HEK293 (cell line): ENCODE measurements at regions not wholly inside any gene's neighbourhood (a gene's known extent, or its start where the extent isn't known, plus 50 kb on each side); places are given as distances from the start of the nearest gene placed in this dataset.

Experiments
- MZF1 ChIP-seq: fragments of 450-650 bp; formaldehyde crosslinking; IDR thresholded peaks from 2 replicates; pipeline ENCODE4 v1.5.1; 2017; ENCODE audit warnings: missing biosample characterization, missing genetic modification characterization, borderline replicate concordance
- YY1 ChIP-seq: fragments of 450-650 bp; formaldehyde crosslinking; IDR thresholded peaks from 2 replicates; pipeline ENCODE4 v1.5.1; 2018; ENCODE audit warnings: missing biosample characterization, missing genetic modification characterization
- ZFP41 ChIP-seq: fragments of 450-650 bp; formaldehyde crosslinking; IDR thresholded peaks from 2 replicates; pipeline ENCODE4 v1.5.1; 2016; ENCODE audit warnings: missing biosample characterization, missing genetic modification characterization, borderline replicate concordance
- ZNF184 ChIP-seq: fragments of 450-650 bp; IDR thresholded peaks from 2 replicates; pipeline ENCODE4 v1.5.1; 2018; ENCODE audit warnings: missing biosample characterization, mild to moderate bottlenecking, missing genetic modification characterization
- ZNF274 ChIP-seq, 2 experiments: fragments of 200-500 bp in 1 of 2; fragments of 450-650 bp in 1 of 2; sonication (Bioruptor generic) in 1 of 2; formaldehyde crosslinking in 1 of 2; IDR thresholded peaks; 2 replicates each; pipeline versions ENCODE4 v1.5.1 to v1.6.1; 2014 to 2016; ENCODE audit warnings: borderline replicate concordance in 1 of 2, inconsistent platforms in 1 of 2, low read length in 1 of 2, missing biosample characterization in 1 of 2, missing genetic modification characterization in 1 of 2
- ZNF311 ChIP-seq: fragments of 450-650 bp; formaldehyde crosslinking; IDR thresholded peaks from 2 replicates; pipeline ENCODE4 v1.5.1; 2017; ENCODE audit warnings: missing biosample characterization, missing genetic modification characterization, borderline replicate concordance
- ZNF530 ChIP-seq: fragments of 450-650 bp; formaldehyde crosslinking; IDR thresholded peaks from 2 replicates; pipeline ENCODE4 v1.5.1; 2016; ENCODE audit warnings: low read depth, missing biosample characterization, missing genetic modification characterization
- ZNF654 ChIP-seq: fragments of 450-650 bp; formaldehyde crosslinking; IDR thresholded peaks from 2 replicates; pipeline ENCODE4 v1.5.1; 2016; ENCODE audit warnings: low read depth, missing biosample characterization, missing genetic modification characterization
- ZNF677 ChIP-seq: fragments of 450-650 bp; IDR thresholded peaks from 2 replicates; pipeline ENCODE4 v1.5.0; 2018; ENCODE audit warnings: missing biosample characterization, mild to moderate bottlenecking, missing genetic modification characterization, moderate library complexity
- TF ChIP-seq, protein P1 (sequence below): fragments of 450-650 bp; formaldehyde crosslinking; IDR thresholded peaks from 2 replicates; pipeline ENCODE4 v1.5.1; 2016; ENCODE audit warnings: missing biosample characterization, missing genetic modification characterization
- TF ChIP-seq, protein P2 (sequence below): fragments of 450-650 bp; formaldehyde crosslinking; IDR thresholded peaks from 2 replicates; pipeline ENCODE4 v1.5.1; 2016; ENCODE audit warnings: missing biosample characterization, missing genetic modification characterization
- TF ChIP-seq, protein P3 (sequence below): fragments of 450-650 bp; IDR thresholded peaks from 2 replicates; pipeline ENCODE4 v1.5.1; 2018; ENCODE audit warnings: missing biosample characterization, mild to moderate bottlenecking, missing genetic modification characterization
- TF ChIP-seq, protein P4 (sequence below): fragments of 450-650 bp; formaldehyde crosslinking; IDR thresholded peaks from 2 replicates; pipeline ENCODE4 v1.5.1; 2016; ENCODE audit warnings: missing biosample characterization, missing genetic modification characterization

DNA sequence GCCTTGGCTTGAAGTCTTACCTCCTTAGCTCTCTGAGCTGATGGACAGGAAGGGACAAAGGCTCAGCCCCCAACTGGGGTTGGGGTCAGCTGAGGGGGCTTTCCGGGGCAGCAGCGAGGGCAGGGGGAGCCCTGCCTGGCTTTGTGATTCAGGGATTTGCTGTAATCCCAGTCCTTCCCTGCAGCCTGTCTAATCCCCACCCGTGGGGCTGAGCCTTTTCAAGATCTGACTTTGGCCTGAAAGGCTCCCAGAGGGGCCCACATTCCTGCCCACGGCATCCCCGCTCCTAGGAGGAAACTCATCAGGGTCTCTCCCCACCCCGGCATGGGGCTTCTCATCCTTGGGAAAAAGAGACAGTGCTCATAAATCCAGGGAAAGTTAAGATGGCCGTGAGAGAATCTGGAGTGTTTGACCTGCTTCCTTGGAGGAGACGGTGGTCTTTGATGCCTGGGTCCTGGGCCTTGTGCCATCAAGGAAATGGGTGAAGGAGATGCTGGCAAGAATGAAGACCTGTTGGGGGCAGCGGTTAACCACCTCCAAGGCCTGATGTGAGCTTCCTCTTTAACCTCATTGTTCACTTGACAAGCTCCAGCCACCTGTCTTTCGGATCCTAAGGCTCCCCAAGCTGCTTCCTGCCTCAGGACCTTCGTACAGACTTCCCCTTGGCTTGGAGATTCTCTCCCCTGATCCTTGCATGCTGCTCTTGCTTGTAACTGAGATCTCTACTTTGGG lies 83.1 kb upstream of the WNT4 start:
- TF ChIP-seq, protein P1, sequence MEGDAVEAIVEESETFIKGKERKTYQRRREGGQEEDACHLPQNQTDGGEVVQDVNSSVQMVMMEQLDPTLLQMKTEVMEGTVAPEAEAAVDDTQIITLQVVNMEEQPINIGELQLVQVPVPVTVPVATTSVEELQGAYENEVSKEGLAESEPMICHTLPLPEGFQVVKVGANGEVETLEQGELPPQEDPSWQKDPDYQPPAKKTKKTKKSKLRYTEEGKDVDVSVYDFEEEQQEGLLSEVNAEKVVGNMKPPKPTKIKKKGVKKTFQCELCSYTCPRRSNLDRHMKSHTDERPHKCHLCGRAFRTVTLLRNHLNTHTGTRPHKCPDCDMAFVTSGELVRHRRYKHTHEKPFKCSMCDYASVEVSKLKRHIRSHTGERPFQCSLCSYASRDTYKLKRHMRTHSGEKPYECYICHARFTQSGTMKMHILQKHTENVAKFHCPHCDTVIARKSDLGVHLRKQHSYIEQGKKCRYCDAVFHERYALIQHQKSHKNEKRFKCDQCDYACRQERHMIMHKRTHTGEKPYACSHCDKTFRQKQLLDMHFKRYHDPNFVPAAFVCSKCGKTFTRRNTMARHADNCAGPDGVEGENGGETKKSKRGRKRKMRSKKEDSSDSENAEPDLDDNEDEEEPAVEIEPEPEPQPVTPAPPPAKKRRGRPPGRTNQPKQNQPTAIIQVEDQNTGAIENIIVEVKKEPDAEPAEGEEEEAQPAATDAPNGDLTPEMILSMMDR: no peak
- TF ChIP-seq ZNF654 (tag by site-specific recombination): no peak
- no peak for TF ChIP-seq YY1 (tag by site-specific recombination)
- TF ChIP-seq, protein P2, sequence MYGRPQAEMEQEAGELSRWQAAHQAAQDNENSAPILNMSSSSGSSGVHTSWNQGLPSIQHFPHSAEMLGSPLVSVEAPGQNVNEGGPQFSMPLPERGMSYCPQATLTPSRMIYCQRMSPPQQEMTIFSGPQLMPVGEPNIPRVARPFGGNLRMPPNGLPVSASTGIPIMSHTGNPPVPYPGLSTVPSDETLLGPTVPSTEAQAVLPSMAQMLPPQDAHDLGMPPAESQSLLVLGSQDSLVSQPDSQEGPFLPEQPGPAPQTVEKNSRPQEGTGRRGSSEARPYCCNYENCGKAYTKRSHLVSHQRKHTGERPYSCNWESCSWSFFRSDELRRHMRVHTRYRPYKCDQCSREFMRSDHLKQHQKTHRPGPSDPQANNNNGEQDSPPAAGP (tag by site-specific recombination): no peak
- TF ChIP-seq, protein P3, sequence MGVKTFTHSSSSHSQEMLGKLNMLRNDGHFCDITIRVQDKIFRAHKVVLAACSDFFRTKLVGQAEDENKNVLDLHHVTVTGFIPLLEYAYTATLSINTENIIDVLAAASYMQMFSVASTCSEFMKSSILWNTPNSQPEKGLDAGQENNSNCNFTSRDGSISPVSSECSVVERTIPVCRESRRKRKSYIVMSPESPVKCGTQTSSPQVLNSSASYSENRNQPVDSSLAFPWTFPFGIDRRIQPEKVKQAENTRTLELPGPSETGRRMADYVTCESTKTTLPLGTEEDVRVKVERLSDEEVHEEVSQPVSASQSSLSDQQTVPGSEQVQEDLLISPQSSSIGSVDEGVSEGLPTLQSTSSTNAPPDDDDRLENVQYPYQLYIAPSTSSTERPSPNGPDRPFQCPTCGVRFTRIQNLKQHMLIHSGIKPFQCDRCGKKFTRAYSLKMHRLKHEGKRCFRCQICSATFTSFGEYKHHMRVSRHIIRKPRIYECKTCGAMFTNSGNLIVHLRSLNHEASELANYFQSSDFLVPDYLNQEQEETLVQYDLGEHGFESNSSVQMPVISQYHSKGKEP (tag by site-specific recombination): no peak
- no peak for TF ChIP-seq MZF1 (tag by site-specific recombination)
- TF ChIP-seq, protein P4, sequence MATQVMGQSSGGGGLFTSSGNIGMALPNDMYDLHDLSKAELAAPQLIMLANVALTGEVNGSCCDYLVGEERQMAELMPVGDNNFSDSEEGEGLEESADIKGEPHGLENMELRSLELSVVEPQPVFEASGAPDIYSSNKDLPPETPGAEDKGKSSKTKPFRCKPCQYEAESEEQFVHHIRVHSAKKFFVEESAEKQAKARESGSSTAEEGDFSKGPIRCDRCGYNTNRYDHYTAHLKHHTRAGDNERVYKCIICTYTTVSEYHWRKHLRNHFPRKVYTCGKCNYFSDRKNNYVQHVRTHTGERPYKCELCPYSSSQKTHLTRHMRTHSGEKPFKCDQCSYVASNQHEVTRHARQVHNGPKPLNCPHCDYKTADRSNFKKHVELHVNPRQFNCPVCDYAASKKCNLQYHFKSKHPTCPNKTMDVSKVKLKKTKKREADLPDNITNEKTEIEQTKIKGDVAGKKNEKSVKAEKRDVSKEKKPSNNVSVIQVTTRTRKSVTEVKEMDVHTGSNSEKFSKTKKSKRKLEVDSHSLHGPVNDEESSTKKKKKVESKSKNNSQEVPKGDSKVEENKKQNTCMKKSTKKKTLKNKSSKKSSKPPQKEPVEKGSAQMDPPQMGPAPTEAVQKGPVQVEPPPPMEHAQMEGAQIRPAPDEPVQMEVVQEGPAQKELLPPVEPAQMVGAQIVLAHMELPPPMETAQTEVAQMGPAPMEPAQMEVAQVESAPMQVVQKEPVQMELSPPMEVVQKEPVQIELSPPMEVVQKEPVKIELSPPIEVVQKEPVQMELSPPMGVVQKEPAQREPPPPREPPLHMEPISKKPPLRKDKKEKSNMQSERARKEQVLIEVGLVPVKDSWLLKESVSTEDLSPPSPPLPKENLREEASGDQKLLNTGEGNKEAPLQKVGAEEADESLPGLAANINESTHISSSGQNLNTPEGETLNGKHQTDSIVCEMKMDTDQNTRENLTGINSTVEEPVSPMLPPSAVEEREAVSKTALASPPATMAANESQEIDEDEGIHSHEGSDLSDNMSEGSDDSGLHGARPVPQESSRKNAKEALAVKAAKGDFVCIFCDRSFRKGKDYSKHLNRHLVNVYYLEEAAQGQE (tag by site-specific recombination): no peak
- TF ChIP-seq ZNF311 (tag by site-specific recombination): no peak
- TF ChIP-seq ZNF184 (tag by site-specific recombination): no peak
- no peak for TF ChIP-seq ZFP41 (tag by site-specific recombination)
- TF ChIP-seq ZNF274 (IDR thresholded peaks at IDR 0.05; ENCODE audit: low read length): no peak
- TF ChIP-seq ZNF274 (tag by site-specific recombination; IDR thresholded peaks at IDR 0.05; ENCODE audit: borderline replicate concordance): no peak
- no peak for TF ChIP-seq ZNF677
- no peak for TF ChIP-seq ZNF530 (tag by site-specific recombination)
